ENCODE measurements at regions not wholly inside any gene's neighbourhood (a gene's known extent, or its start where the extent isn't known, plus 50 kb on each side); places are given as distances from the start of the nearest gene placed in this dataset.

DNA sequence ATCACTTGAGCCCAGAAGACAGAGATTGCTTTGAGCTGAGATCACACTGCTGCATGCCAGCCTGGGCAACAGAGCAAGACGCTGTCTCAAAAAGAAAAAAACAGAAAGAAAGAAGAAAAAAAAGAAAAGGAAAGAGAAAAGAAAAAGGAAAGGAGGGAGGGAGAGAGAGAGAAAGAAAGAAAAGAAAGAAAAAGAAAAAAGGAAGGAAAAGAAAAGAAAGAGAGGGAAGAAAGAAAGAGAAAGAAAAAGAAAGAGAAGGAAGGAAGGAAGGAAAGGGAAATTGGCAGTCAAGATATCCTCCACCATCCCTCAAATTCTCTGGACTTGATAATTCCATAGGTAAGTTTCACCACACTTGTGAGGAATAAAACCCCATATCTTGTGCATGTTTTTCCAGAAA lies 71.4 kb upstream of the WSB1 start:
- TF ChIP-seq, protein P1, sequence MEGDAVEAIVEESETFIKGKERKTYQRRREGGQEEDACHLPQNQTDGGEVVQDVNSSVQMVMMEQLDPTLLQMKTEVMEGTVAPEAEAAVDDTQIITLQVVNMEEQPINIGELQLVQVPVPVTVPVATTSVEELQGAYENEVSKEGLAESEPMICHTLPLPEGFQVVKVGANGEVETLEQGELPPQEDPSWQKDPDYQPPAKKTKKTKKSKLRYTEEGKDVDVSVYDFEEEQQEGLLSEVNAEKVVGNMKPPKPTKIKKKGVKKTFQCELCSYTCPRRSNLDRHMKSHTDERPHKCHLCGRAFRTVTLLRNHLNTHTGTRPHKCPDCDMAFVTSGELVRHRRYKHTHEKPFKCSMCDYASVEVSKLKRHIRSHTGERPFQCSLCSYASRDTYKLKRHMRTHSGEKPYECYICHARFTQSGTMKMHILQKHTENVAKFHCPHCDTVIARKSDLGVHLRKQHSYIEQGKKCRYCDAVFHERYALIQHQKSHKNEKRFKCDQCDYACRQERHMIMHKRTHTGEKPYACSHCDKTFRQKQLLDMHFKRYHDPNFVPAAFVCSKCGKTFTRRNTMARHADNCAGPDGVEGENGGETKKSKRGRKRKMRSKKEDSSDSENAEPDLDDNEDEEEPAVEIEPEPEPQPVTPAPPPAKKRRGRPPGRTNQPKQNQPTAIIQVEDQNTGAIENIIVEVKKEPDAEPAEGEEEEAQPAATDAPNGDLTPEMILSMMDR (conservative IDR thresholded peaks at IDR 0.05; ENCODE audit: low read length), result no peak
- TF ChIP-seq EZH2phosphoT487 (IDR thresholded peaks at IDR 0.05; ENCODE audit: borderline replicate concordance, low read depth, low read length), result no peak

Data from OCI-LY7 (cell line).